ENCODE measurements at regions not wholly inside any gene's neighbourhood (a gene's known extent, or its start where the extent isn't known, plus 50 kb on each side); places are given as distances from the start of the nearest gene placed in this dataset.

GRCh38 chr11:42958635-42959034 is 353.2 kb upstream of the API5 start:
- Histone ChIP-seq H3K9me3 (ENCODE audit: control insufficient read depth, low read length) (no peaks in the 10 kb centered on the region), H3K36me3 (ENCODE audit: control insufficient read depth, insufficient read depth, low read length) (no peaks in the 10 kb centered on the region), H3K9ac (no peak overlapping the region), H3K27ac (no peak overlapping the region), H3K27me3 (ENCODE audit: control insufficient read depth, insufficient read depth, low read length) (no peaks in the 10 kb centered on the region), H3K4me2 (ENCODE audit: low read length) (no peak overlapping the region), H3K4me1 (no peaks in the 10 kb centered on the region), H3K4me3 (ENCODE audit: low read depth, low read length) (no peak overlapping the region), H3K79me2 (no peaks in the 10 kb centered on the region), H2AFZ (no peak overlapping the region)
- TF ChIP-seq CTCF (IDR thresholded peaks at IDR 0.05) = no peak

- H3K4me2 ChIP-seq (ENCODE audit: low read length) = no peak overlapping the region
- no peaks in the 10 kb centered on the region for H3K27me3 ChIP-seq (ENCODE audit: control insufficient read depth, insufficient read depth, low read length)
- no peaks in the 10 kb centered on the region for H3K4me1 ChIP-seq
- no peaks in the 10 kb centered on the region for H3K9me3 ChIP-seq (ENCODE audit: control insufficient read depth, low read length)
- H3K36me3 ChIP-seq (ENCODE audit: control insufficient read depth, insufficient read depth, low read length) = no peaks in the 10 kb centered on the region
- TF ChIP-seq CTCF (IDR thresholded peaks at IDR 0.05) = no peak
- H3K79me2 ChIP-seq = no peaks in the 10 kb centered on the region
- no peak overlapping the region for H3K9ac ChIP-seq
- H3K27ac ChIP-seq = no peak overlapping the region
- no peak overlapping the region for H2AFZ ChIP-seq
- H3K4me3 ChIP-seq (ENCODE audit: low read depth, low read length) = no peak overlapping the region
Observed at GRCh38 chr11:42960521-42961088, 351.2 kb upstream of the API5 start.

- H3K4me3 ChIP-seq (ENCODE audit: low read depth, low read length) = no peak overlapping the region
- no peak overlapping the region for H3K27ac ChIP-seq
- no peaks in the 10 kb centered on the region for H3K4me1 ChIP-seq
- no peaks in the 10 kb centered on the region for H3K27me3 ChIP-seq (ENCODE audit: control insufficient read depth, insufficient read depth, low read length)
- no peak overlapping the region for H3K4me2 ChIP-seq (ENCODE audit: low read length)
- H3K79me2 ChIP-seq = no peaks in the 10 kb centered on the region
- H3K9me3 ChIP-seq (ENCODE audit: control insufficient read depth, low read length) = no peaks in the 10 kb centered on the region
- H2AFZ ChIP-seq = no peak overlapping the region
- no peak for TF ChIP-seq CTCF (IDR thresholded peaks at IDR 0.05)
- H3K9ac ChIP-seq = no peak overlapping the region
- no peaks in the 10 kb centered on the region for H3K36me3 ChIP-seq (ENCODE audit: control insufficient read depth, insufficient read depth, low read length)
Observed at GRCh38 chr11:42967653-42968052, 344.1 kb upstream of the API5 start.

- Histone ChIP-seq H3K4me1 (no peaks in the 10 kb centered on the region), H2AFZ (no peak overlapping the region), H3K4me3 (ENCODE audit: low read depth, low read length) (no peak overlapping the region), H3K9me3 (ENCODE audit: control insufficient read depth, low read length) (no peaks in the 10 kb centered on the region), H3K79me2 (no peaks in the 10 kb centered on the region), H3K36me3 (ENCODE audit: control insufficient read depth, insufficient read depth, low read length) (no peaks in the 10 kb centered on the region), H3K27me3 (ENCODE audit: control insufficient read depth, insufficient read depth, low read length) (no peaks in the 10 kb centered on the region), H3K9ac (no peak overlapping the region), H3K27ac (no peak overlapping the region), H3K4me2 (ENCODE audit: low read length) (no peak overlapping the region)
- TF ChIP-seq CTCF (IDR thresholded peaks at IDR 0.05) = no peak
Observed at GRCh38 chr11:42972741-42973140, 339.1 kb upstream of the API5 start.

- no peak overlapping the region for H2AFZ ChIP-seq
- H3K36me3 ChIP-seq (ENCODE audit: control insufficient read depth, insufficient read depth, low read length) = no peaks in the 10 kb centered on the region
- TF ChIP-seq CTCF (IDR thresholded peaks at IDR 0.05) = no peak
- H3K79me2 ChIP-seq = no peaks in the 10 kb centered on the region
- H3K9ac ChIP-seq = no peak overlapping the region
- H3K4me3 ChIP-seq (ENCODE audit: low read depth, low read length) = no peak overlapping the region
- no peaks in the 10 kb centered on the region for H3K9me3 ChIP-seq (ENCODE audit: control insufficient read depth, low read length)
- H3K4me2 ChIP-seq (ENCODE audit: low read length) = no peak overlapping the region
- no peak overlapping the region for H3K27ac ChIP-seq
- no peaks in the 10 kb centered on the region for H3K4me1 ChIP-seq
- H3K27me3 ChIP-seq (ENCODE audit: control insufficient read depth, insufficient read depth, low read length) = no peaks in the 10 kb centered on the region
Observed at GRCh38 chr11:42974510-42975179, 337.2 kb upstream of the API5 start.

All from parathyroid adenoma (tissue), 2 donors.